ENCODE measurements at regions not wholly inside any gene's neighbourhood (a gene's known extent, or its start where the extent isn't known, plus 50 kb on each side); places are given as distances from the start of the nearest gene placed in this dataset.

GRCh38 chr5:92518318-92518904 lies 1062.6 kb downstream of the NR2F1-AS1 start:
- Mint-ChIP-seq H3K27ac (no peak overlapping the region), H3K9me3 (peaks cover 3% of the 10 kb centered on the region), H3K27me3 (no peaks in the 10 kb centered on the region), H3K4me1 (ENCODE audit: low read depth) (no peaks in the 10 kb centered on the region), H3K4me3 (no peak overlapping the region), H3K36me3 (ENCODE audit: low read depth) (no peaks in the 10 kb centered on the region)
- DNase-seq (peak; percentile 9), ATAC-seq (peak; percentile 79)
- ChIA-PET POLR2A (interaction anchor here (0.8 kb wide), 1 partner anchor 102 kb away, joined by 3 read pairs; no protein-coding TSS in a partner anchor), CTCF (no interaction called here)
- intact Hi-C loops (cut with micrococcal nuclease) = no loop called here
- TF ChIP-seq CTCF (IDR thresholded peaks at IDR 0.05) = peak; percentile 56

- intact Hi-C loops (cut with micrococcal nuclease) = no loop called here
- Mint-ChIP-seq H3K4me1 (ENCODE audit: low read depth) (no peaks in the 10 kb centered on the region), H3K27ac (no peak overlapping the region), H3K4me3 (no peak overlapping the region), H3K27me3 (no peaks in the 10 kb centered on the region), H3K9me3 (peaks cover 15% of the 10 kb centered on the region), H3K36me3 (ENCODE audit: low read depth) (no peaks in the 10 kb centered on the region)
- ATAC-seq = no peak
- ChIA-PET CTCF (interaction anchor here (1.0 kb wide), 1 partner anchor 11 kb away, joined by 3 read pairs; no protein-coding TSS in a partner anchor), POLR2A (interaction anchor here (0.6 kb wide), 1 partner anchor 548 kb away, joined by 3 read pairs; no protein-coding TSS in a partner anchor)
- no peak for TF ChIP-seq CTCF (IDR thresholded peaks at IDR 0.05)
- DNase-seq = no peak
These were observed 1066.1 kb downstream of the NR2F1-AS1 start for GRCh38 chr5:92514896-92515295.

GRCh38 chr5:92513067-92513466 lies 1068.0 kb downstream of the NR2F1-AS1 start:
- intact Hi-C loops (cut with micrococcal nuclease) = no loop called here
- Mint-ChIP-seq H3K4me3 (no peak overlapping the region), H3K36me3 (ENCODE audit: low read depth) (no peaks in the 10 kb centered on the region), H3K27me3 (no peaks in the 10 kb centered on the region), H3K27ac (no peak overlapping the region), H3K9me3 (peaks cover 21% of the 10 kb centered on the region), H3K4me1 (ENCODE audit: low read depth) (no peaks in the 10 kb centered on the region)
- ChIA-PET POLR2A (no interaction called here), CTCF (no interaction called here)
- DNase-seq (peak; percentile 5), ATAC-seq (peak; percentile 56)
- TF ChIP-seq CTCF (IDR thresholded peaks at IDR 0.05) = no peak

- ATAC-seq = no peak
- Mint-ChIP-seq H3K4me1 (ENCODE audit: low read depth) (peaks cover 2% of the 10 kb centered on the region), H3K9me3 (peaks cover 26% of the 10 kb centered on the region), H3K4me3 (no peak overlapping the region), H3K36me3 (ENCODE audit: low read depth) (no peaks in the 10 kb centered on the region), H3K27ac (no peak overlapping the region), H3K27me3 (no peaks in the 10 kb centered on the region)
- DNase-seq = no peak
- ChIA-PET CTCF (no interaction called here), POLR2A (no interaction called here)
- intact Hi-C loops (cut with micrococcal nuclease) = no loop called here
- no peak for TF ChIP-seq CTCF (IDR thresholded peaks at IDR 0.05)
These were observed 1072.7 kb downstream of the NR2F1-AS1 start for GRCh38 chr5:92508271-92508670.

GRCh38 chr5:92505925-92506324 lies 1075.1 kb downstream of the NR2F1-AS1 start:
- ATAC-seq = no peak
- TF ChIP-seq CTCF (IDR thresholded peaks at IDR 0.05) = no peak
- peaks cover 2% of the 10 kb centered on the region for H3K4me1 Mint-ChIP-seq (ENCODE audit: low read depth)
- intact Hi-C loops (cut with micrococcal nuclease) = no loop called here
- POLR2A ChIA-PET = no interaction called here
- H3K27ac Mint-ChIP-seq = no peak overlapping the region
- H3K4me3 Mint-ChIP-seq = no peak overlapping the region
- H3K9me3 Mint-ChIP-seq = peaks cover 15% of the 10 kb centered on the region
- CTCF ChIA-PET = no interaction called here
- DNase-seq = no peak
- no peaks in the 10 kb centered on the region for H3K36me3 Mint-ChIP-seq (ENCODE audit: low read depth)
- no peaks in the 10 kb centered on the region for H3K27me3 Mint-ChIP-seq

All from activated CD8-positive, alpha-beta T cell treated with anti-CD3 and anti-CD28 coated beads for 36 hours (primary cell).